WTC11 (cell line): ENCODE measurements at regions not wholly inside any gene's neighbourhood (a gene's known extent, or its start where the extent isn't known, plus 50 kb on each side); places are given as distances from the start of the nearest gene placed in this dataset.

ENCODE experiments used
- ATAC-seq: fragments of 200-7000 bp; cut with Tn5 transposase; 2 replicates; pipeline ENCODE4 v1.10.0; 2021; ENCODE audit warnings: mild to moderate bottlenecking, moderate library complexity
- CTCF ChIA-PET: fragments of 300-600 bp; sonication (Branson Sonifier 250); formaldehyde crosslinking; loops from one replicate; lab custom pipeline; 2021; ENCODE audit warnings: antibody characterized with exemption; lab: Charles Lee
- POLR2A ChIA-PET: fragments of 350-600 bp; sonication (Branson Sonifier 250); formaldehyde crosslinking; loops from one replicate; lab custom pipeline; 2021; ENCODE audit warnings: antibody characterized with exemption; lab: Charles Lee
- DNase-seq: peaks from one replicate; pipeline ENCODE4 v3.0.0; 2021; ENCODE audit warnings: low spot score
- H3K27ac Mint-ChIP-seq: 2 replicates; pipeline ENCODE4 v1.8.0; 2021; ENCODE audit warnings: mixed read lengths
- H3K27me3 Mint-ChIP-seq: 2 replicates; pipeline ENCODE4 v1.8.0; 2021; ENCODE audit warnings: low read depth, mild to moderate bottlenecking, moderate library complexity, mixed read lengths
- H3K36me3 Mint-ChIP-seq: 2 replicates; pipeline ENCODE4 v1.8.0; 2021; ENCODE audit warnings: mixed read lengths
- H3K4me1 Mint-ChIP-seq: 2 replicates; pipeline ENCODE4 v1.8.0; 2022; ENCODE audit warnings: mixed read lengths
- H3K4me3 Mint-ChIP-seq: 2 replicates; pipeline ENCODE4 v1.8.0; 2021; ENCODE audit warnings: mild to moderate bottlenecking, moderate library complexity, mixed read lengths
- H3K9me3 Mint-ChIP-seq: 2 replicates; pipeline ENCODE4 v1.8.0; 2021; ENCODE audit warnings: mixed read lengths
- FOXK1 ChIP-seq: sonication (generic); formaldehyde crosslinking; IDR thresholded peaks from 2 replicates; pipeline ENCODE4 v1.8.0; 2022; ENCODE audit warnings: mild to moderate bottlenecking, moderate library complexity, missing genetic modification reagents
- GRHL2 ChIP-seq: fragments of 250-450 bp; sonication (Bioruptor Pico); IDR thresholded peaks from 2 replicates; pipeline ENCODE4 v1.8.0; 2022; ENCODE audit warnings: mild to moderate bottlenecking, moderate library complexity; ENCODE audit not compliant: insufficient replicate concordance, severe bottlenecking
- HMGA2 ChIP-seq: fragments of 250-450 bp; sonication (Bioruptor Pico); IDR thresholded peaks from 2 replicates; pipeline ENCODE4 v1.4.0; 2021; ENCODE audit warnings: mild to moderate bottlenecking, moderate library complexity
- NR1H2 ChIP-seq: sonication (generic); formaldehyde crosslinking; IDR thresholded peaks from 2 replicates; pipeline ENCODE4 v1.9.0; 2021; ENCODE audit warnings: mild to moderate bottlenecking, moderate library complexity, missing genetic modification reagents
- OVOL2 ChIP-seq: fragments of 250-450 bp; sonication (Bioruptor Pico); IDR thresholded peaks from 2 replicates; pipeline ENCODE4 v1.9.0; 2021; ENCODE audit warnings: mild to moderate bottlenecking, borderline replicate concordance
- PRRX2 ChIP-seq: fragments of 250-450 bp; sonication (Bioruptor Pico); IDR thresholded peaks from 2 replicates; pipeline ENCODE4 v1.8.0; 2021; ENCODE audit warnings: mild to moderate bottlenecking
- RORB ChIP-seq: fragments of 250-450 bp; sonication (Bioruptor Pico); IDR thresholded peaks from 2 replicates; pipeline ENCODE4 v1.9.0; 2021; ENCODE audit warnings: mild to moderate bottlenecking
- SOX15 ChIP-seq: fragments of 250-450 bp; sonication (Bioruptor Pico); IDR thresholded peaks from 2 replicates; pipeline ENCODE4 v1.9.0; 2021; ENCODE audit warnings: mild to moderate bottlenecking
- ZNF232 ChIP-seq: sonication (generic); formaldehyde crosslinking; IDR thresholded peaks from 2 replicates; pipeline ENCODE4 v1.8.0; 2022; ENCODE audit warnings: mild to moderate bottlenecking, missing genetic modification reagents
- TF ChIP-seq, protein P1 (sequence below): sonication (generic); formaldehyde crosslinking; IDR thresholded peaks from 2 replicates; pipeline ENCODE4 v1.8.1; 2022; ENCODE audit warnings: low read depth, missing genetic modification reagents, borderline replicate concordance
- TF ChIP-seq, protein P2 (sequence below): fragments of 200-600 bp; IDR thresholded peaks from 2 replicates; pipeline ENCODE4 v1.8.0; 2022; ENCODE audit warnings: antibody characterized with exemption
- TF ChIP-seq, protein P3 (sequence below): sonication (generic); formaldehyde crosslinking; IDR thresholded peaks from 2 replicates; pipeline ENCODE4 v1.8.0; 2022; ENCODE audit warnings: mild to moderate bottlenecking, missing genetic modification reagents
- TF ChIP-seq, protein P4 (sequence below): sonication (generic); formaldehyde crosslinking; IDR thresholded peaks from 2 replicates; pipeline ENCODE4 v1.8.1; 2022; ENCODE audit warnings: missing genetic modification reagents, borderline replicate concordance
- TF ChIP-seq, protein P5 (sequence below): fragments of 250-450 bp; sonication (Bioruptor Pico); IDR thresholded peaks from 2 replicates; pipeline ENCODE4 v1.8.0; 2021; ENCODE audit warnings: mild to moderate bottlenecking
- TF ChIP-seq, protein P6 (sequence below): fragments of 250-450 bp; sonication (Bioruptor Pico); IDR thresholded peaks from 2 replicates; pipeline ENCODE4 v2.1.2; 2022; ENCODE audit warnings: mild to moderate bottlenecking, moderate library complexity
- TF ChIP-seq, protein P7 (sequence below): sonication (generic); formaldehyde crosslinking; IDR thresholded peaks from 2 replicates; pipeline ENCODE4 v1.8.1; 2023; ENCODE audit warnings: mild to moderate bottlenecking, missing genetic modification reagents
- TF ChIP-seq, protein P8 (sequence below): sonication (generic); formaldehyde crosslinking; IDR thresholded peaks from 2 replicates; pipeline ENCODE4 v1.8.0; 2022; ENCODE audit warnings: missing genetic modification reagents
- TF ChIP-seq, protein P9 (sequence below): sonication (generic); formaldehyde crosslinking; conservative IDR thresholded peaks from 2 replicates; pipeline ENCODE4 v1.8.1; 2023; ENCODE audit warnings: mild to moderate bottlenecking, low read depth, missing genetic modification reagents, moderate library complexity

DNA sequence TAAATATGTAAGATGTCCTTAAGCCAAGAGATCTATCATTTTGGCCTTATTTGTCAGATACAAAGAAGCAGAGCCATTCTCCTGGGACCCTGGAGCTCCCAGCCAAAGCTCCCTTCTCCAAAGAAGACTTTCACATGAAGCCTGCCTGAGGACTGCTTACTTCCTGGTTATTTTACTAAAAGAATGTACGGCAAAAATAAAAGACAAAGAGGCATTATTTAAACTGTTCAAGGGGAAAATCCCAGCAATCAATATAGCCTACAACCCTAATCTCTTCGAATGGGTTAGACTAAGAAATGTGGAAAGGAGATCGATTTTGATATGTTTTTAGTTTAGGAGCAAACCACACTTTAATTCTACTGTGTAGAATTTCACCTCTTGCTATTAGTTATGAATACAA is 237.9 kb upstream of the CTBP2 start (continued):
- TF ChIP-seq, protein P1, sequence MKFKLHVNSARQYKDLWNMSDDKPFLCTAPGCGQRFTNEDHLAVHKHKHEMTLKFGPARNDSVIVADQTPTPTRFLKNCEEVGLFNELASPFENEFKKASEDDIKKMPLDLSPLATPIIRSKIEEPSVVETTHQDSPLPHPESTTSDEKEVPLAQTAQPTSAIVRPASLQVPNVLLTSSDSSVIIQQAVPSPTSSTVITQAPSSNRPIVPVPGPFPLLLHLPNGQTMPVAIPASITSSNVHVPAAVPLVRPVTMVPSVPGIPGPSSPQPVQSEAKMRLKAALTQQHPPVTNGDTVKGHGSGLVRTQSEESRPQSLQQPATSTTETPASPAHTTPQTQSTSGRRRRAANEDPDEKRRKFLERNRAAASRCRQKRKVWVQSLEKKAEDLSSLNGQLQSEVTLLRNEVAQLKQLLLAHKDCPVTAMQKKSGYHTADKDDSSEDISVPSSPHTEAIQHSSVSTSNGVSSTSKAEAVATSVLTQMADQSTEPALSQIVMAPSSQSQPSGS (CRISPR knock-in tag): no peak
- TF ChIP-seq, protein P2, sequence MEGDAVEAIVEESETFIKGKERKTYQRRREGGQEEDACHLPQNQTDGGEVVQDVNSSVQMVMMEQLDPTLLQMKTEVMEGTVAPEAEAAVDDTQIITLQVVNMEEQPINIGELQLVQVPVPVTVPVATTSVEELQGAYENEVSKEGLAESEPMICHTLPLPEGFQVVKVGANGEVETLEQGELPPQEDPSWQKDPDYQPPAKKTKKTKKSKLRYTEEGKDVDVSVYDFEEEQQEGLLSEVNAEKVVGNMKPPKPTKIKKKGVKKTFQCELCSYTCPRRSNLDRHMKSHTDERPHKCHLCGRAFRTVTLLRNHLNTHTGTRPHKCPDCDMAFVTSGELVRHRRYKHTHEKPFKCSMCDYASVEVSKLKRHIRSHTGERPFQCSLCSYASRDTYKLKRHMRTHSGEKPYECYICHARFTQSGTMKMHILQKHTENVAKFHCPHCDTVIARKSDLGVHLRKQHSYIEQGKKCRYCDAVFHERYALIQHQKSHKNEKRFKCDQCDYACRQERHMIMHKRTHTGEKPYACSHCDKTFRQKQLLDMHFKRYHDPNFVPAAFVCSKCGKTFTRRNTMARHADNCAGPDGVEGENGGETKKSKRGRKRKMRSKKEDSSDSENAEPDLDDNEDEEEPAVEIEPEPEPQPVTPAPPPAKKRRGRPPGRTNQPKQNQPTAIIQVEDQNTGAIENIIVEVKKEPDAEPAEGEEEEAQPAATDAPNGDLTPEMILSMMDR: no peak
- TF ChIP-seq, protein P3, sequence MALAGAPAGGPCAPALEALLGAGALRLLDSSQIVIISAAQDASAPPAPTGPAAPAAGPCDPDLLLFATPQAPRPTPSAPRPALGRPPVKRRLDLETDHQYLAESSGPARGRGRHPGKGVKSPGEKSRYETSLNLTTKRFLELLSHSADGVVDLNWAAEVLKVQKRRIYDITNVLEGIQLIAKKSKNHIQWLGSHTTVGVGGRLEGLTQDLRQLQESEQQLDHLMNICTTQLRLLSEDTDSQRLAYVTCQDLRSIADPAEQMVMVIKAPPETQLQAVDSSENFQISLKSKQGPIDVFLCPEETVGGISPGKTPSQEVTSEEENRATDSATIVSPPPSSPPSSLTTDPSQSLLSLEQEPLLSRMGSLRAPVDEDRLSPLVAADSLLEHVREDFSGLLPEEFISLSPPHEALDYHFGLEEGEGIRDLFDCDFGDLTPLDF (CRISPR knock-in tag): no peak
- TF ChIP-seq FOXK1 (CRISPR knock-in tag): no peak
- TF ChIP-seq, protein P4, sequence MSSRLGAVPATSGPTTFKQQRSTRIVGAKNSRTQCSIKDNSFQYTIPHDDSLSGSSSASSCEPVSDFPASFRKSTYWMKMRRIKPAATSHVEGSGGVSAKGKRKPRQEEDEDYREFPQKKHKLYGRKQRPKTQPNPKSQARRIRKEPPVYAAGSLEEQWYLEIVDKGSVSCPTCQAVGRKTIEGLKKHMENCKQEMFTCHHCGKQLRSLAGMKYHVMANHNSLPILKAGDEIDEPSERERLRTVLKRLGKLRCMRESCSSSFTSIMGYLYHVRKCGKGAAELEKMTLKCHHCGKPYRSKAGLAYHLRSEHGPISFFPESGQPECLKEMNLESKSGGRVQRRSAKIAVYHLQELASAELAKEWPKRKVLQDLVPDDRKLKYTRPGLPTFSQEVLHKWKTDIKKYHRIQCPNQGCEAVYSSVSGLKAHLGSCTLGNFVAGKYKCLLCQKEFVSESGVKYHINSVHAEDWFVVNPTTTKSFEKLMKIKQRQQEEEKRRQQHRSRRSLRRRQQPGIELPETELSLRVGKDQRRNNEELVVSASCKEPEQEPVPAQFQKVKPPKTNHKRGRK (CRISPR knock-in tag): no peak
- TF ChIP-seq, protein P5, sequence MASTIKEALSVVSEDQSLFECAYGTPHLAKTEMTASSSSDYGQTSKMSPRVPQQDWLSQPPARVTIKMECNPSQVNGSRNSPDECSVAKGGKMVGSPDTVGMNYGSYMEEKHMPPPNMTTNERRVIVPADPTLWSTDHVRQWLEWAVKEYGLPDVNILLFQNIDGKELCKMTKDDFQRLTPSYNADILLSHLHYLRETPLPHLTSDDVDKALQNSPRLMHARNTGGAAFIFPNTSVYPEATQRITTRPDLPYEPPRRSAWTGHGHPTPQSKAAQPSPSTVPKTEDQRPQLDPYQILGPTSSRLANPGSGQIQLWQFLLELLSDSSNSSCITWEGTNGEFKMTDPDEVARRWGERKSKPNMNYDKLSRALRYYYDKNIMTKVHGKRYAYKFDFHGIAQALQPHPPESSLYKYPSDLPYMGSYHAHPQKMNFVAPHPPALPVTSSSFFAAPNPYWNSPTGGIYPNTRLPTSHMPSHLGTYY (CRISPR knock-in tag): no peak

DNA sequence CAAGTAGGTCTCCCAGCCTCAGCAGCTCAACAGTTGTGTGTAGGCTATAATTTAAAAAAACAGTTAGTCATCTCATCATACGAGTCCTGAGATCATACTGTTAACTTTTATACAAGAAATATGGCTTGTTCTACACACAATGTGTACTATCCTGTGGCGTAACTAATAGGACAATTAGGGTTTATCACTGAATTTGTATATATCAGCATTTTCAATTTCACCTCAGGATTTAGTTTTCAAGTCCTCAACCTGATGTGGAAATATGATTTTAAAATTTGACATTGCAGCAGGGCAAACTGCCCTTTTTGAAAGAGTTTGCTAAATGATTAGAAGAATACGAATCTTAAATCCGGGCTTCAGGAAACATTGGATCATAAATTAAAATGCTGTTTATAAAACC is 237.2 kb upstream of the CTBP2 start:
- no peaks in the 10 kb centered on the region for H3K36me3 Mint-ChIP-seq
- H3K4me1 Mint-ChIP-seq: peaks cover 5% of the 10 kb centered on the region
- H3K27ac Mint-ChIP-seq: no peak overlapping the region
- DNase-seq: no peak
- no peak for ATAC-seq
- peaks cover 18% of the 10 kb centered on the region for H3K9me3 Mint-ChIP-seq
- ChIA-PET POLR2A (no interaction called here), CTCF (no interaction called here)
- no peaks in the 10 kb centered on the region for H3K27me3 Mint-ChIP-seq
- H3K4me3 Mint-ChIP-seq: no peak overlapping the region
- TF ChIP-seq, protein P6, sequence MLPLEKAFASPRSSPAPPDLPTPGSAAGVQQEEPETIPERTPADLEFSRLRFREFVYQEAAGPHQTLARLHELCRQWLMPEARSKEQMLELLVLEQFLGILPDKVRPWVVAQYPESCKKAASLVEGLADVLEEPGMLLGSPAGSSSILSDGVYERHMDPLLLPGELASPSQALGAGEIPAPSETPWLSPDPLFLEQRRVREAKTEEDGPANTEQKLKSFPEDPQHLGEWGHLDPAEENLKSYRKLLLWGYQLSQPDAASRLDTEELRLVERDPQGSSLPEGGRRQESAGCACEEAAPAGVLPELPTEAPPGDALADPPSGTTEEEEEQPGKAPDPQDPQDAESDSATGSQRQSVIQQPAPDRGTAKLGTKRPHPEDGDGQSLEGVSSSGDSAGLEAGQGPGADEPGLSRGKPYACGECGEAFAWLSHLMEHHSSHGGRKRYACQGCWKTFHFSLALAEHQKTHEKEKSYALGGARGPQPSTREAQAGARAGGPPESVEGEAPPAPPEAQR (CRISPR knock-in tag): no peak
- TF ChIP-seq, protein P7, sequence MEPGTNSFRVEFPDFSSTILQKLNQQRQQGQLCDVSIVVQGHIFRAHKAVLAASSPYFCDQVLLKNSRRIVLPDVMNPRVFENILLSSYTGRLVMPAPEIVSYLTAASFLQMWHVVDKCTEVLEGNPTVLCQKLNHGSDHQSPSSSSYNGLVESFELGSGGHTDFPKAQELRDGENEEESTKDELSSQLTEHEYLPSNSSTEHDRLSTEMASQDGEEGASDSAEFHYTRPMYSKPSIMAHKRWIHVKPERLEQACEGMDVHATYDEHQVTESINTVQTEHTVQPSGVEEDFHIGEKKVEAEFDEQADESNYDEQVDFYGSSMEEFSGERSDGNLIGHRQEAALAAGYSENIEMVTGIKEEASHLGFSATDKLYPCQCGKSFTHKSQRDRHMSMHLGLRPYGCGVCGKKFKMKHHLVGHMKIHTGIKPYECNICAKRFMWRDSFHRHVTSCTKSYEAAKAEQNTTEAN: no peak
- TF ChIP-seq NR1H2 (CRISPR knock-in tag) (no peak), PRRX2 (CRISPR knock-in tag) (no peak), HMGA2 (CRISPR knock-in tag) (no peak), OVOL2 (CRISPR knock-in tag) (no peak), ZNF232 (CRISPR knock-in tag) (no peak), GRHL2 (CRISPR knock-in tag) (no peak), SOX15 (CRISPR knock-in tag) (no peak), RORB (no peak)
- TF ChIP-seq, protein P8, sequence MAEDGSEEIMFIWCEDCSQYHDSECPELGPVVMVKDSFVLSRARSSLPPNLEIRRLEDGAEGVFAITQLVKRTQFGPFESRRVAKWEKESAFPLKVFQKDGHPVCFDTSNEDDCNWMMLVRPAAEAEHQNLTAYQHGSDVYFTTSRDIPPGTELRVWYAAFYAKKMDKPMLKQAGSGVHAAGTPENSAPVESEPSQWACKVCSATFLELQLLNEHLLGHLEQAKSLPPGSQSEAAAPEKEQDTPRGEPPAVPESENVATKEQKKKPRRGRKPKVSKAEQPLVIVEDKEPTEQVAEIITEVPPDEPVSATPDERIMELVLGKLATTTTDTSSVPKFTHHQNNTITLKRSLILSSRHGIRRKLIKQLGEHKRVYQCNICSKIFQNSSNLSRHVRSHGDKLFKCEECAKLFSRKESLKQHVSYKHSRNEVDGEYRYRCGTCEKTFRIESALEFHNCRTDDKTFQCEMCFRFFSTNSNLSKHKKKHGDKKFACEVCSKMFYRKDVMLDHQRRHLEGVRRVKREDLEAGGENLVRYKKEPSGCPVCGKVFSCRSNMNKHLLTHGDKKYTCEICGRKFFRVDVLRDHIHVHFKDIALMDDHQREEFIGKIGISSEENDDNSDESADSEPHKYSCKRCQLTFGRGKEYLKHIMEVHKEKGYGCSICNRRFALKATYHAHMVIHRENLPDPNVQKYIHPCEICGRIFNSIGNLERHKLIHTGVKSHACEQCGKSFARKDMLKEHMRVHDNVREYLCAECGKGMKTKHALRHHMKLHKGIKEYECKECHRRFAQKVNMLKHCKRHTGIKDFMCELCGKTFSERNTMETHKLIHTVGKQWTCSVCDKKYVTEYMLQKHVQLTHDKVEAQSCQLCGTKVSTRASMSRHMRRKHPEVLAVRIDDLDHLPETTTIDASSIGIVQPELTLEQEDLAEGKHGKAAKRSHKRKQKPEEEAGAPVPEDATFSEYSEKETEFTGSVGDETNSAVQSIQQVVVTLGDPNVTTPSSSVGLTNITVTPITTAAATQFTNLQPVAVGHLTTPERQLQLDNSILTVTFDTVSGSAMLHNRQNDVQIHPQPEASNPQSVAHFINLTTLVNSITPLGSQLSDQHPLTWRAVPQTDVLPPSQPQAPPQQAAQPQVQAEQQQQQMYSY (CRISPR knock-in tag): no peak
- TF ChIP-seq, protein P9, sequence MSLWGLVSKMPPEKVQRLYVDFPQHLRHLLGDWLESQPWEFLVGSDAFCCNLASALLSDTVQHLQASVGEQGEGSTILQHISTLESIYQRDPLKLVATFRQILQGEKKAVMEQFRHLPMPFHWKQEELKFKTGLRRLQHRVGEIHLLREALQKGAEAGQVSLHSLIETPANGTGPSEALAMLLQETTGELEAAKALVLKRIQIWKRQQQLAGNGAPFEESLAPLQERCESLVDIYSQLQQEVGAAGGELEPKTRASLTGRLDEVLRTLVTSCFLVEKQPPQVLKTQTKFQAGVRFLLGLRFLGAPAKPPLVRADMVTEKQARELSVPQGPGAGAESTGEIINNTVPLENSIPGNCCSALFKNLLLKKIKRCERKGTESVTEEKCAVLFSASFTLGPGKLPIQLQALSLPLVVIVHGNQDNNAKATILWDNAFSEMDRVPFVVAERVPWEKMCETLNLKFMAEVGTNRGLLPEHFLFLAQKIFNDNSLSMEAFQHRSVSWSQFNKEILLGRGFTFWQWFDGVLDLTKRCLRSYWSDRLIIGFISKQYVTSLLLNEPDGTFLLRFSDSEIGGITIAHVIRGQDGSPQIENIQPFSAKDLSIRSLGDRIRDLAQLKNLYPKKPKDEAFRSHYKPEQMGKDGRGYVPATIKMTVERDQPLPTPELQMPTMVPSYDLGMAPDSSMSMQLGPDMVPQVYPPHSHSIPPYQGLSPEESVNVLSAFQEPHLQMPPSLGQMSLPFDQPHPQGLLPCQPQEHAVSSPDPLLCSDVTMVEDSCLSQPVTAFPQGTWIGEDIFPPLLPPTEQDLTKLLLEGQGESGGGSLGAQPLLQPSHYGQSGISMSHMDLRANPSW (CRISPR knock-in tag): no peak
